ENCODE measurements at regions not wholly inside any gene's neighbourhood (a gene's known extent, or its start where the extent isn't known, plus 50 kb on each side); places are given as distances from the start of the nearest gene placed in this dataset.

DNA sequence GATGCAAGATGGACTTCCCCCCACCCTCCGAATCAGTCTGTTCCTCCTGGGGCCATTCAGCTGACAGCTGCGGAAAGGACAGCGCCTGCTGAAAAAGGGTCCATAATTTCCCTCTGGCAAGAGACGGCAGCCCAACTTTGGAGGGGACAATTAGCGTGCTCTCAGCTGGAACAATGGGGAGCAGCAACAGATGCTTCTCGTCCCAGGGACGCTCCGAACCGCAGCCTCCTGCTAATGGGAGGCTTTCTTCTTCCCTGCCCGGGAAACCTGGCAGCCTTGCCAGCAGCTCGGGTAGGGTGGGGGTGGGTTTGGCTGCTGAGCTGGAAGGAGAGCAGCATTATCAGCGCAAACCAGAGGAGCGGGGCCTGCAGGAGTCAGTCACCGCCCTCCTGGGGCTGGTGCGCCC lies 500.0 kb upstream of the SALL1 start:
- no peak for DNase-seq
- H3K27ac Mint-ChIP-seq (ENCODE audit: unreplicated experiment), result no peak overlapping the region
- no TSS peak for BruUV-seq (replicated peaks)
- intact Hi-C loops (cut with micrococcal nuclease; ENCODE audit: unreplicated experiment), result no loop called here
- no peaks in the 10 kb centered on the region for H3K9me3 Mint-ChIP-seq (ENCODE audit: low read depth, unreplicated experiment)
- H3K4me3 Mint-ChIP-seq (ENCODE audit: low read depth, unreplicated experiment), result no peak overlapping the region
- TF ChIP-seq, protein P1, sequence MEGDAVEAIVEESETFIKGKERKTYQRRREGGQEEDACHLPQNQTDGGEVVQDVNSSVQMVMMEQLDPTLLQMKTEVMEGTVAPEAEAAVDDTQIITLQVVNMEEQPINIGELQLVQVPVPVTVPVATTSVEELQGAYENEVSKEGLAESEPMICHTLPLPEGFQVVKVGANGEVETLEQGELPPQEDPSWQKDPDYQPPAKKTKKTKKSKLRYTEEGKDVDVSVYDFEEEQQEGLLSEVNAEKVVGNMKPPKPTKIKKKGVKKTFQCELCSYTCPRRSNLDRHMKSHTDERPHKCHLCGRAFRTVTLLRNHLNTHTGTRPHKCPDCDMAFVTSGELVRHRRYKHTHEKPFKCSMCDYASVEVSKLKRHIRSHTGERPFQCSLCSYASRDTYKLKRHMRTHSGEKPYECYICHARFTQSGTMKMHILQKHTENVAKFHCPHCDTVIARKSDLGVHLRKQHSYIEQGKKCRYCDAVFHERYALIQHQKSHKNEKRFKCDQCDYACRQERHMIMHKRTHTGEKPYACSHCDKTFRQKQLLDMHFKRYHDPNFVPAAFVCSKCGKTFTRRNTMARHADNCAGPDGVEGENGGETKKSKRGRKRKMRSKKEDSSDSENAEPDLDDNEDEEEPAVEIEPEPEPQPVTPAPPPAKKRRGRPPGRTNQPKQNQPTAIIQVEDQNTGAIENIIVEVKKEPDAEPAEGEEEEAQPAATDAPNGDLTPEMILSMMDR (IDR thresholded peaks at IDR 0.05; ENCODE audit: unreplicated experiment), result no peak
- H3K36me3 Mint-ChIP-seq (ENCODE audit: insufficient read depth, unreplicated experiment), result no peaks in the 10 kb centered on the region
- CTCF ChIA-PET, result no interaction called here
- peaks cover 77% of the 10 kb centered on the region for H3K27me3 Mint-ChIP-seq (ENCODE audit: unreplicated experiment)
- no peaks in the 10 kb centered on the region for H3K4me1 Mint-ChIP-seq (ENCODE audit: low read depth, unreplicated experiment)

DNA sequence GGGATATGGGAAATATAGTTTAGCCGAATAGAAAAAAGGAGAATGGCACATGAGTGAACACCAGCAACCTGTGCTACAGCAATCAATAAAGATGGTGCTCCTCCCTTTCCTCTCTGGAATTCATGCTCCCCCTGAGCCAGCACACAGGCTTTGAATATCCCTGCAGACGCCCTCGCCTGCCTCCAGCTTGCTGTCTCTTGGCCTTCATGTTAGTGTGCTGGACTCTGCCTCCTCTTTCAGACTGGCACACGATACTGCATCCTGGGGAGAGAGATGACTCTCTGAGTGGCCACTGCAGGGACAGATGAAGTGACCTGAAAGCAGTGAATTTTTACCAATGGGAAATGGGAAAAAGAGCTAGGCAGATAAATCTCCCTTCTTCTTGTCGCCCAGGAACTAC lies 498.6 kb upstream of the SALL1 start:
- intact Hi-C loops (cut with micrococcal nuclease; ENCODE audit: unreplicated experiment), result no loop called here
- H3K27me3 Mint-ChIP-seq (ENCODE audit: unreplicated experiment), result peaks cover 72% of the 10 kb centered on the region
- TF ChIP-seq, protein P1 (IDR thresholded peaks at IDR 0.05; ENCODE audit: unreplicated experiment), result no peak
- H3K4me3 Mint-ChIP-seq (ENCODE audit: low read depth, unreplicated experiment), result no peak overlapping the region
- no peaks in the 10 kb centered on the region for H3K9me3 Mint-ChIP-seq (ENCODE audit: low read depth, unreplicated experiment)
- H3K36me3 Mint-ChIP-seq (ENCODE audit: insufficient read depth, unreplicated experiment), result no peaks in the 10 kb centered on the region
- no peak overlapping the region for H3K27ac Mint-ChIP-seq (ENCODE audit: unreplicated experiment)
- CTCF ChIA-PET, result no interaction called here
- BruUV-seq (replicated peaks), result no TSS peak
- no peak for DNase-seq
- no peaks in the 10 kb centered on the region for H3K4me1 Mint-ChIP-seq (ENCODE audit: low read depth, unreplicated experiment)

DNA sequence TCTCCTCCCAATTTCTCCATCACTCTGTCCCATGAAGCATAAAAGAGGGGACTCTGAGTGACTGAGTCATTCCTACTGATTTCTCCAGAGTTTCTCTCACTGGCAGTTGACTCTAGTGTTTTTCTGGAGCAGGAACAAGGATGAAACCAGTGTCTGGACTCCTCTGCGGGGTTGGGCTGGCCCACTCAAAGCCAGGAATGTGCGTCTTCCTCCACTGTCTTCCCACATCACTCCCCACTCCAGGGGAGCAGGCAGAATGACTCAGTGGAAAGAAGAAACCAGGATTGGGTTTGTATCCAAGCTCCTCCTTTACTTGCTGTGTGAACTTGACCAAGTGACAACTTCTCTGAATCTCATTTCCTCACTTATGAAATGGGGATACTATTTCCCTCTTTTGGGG lies 497.5 kb upstream of the SALL1 start:
- H3K4me3 Mint-ChIP-seq (ENCODE audit: low read depth, unreplicated experiment), result no peak overlapping the region
- peaks cover 71% of the 10 kb centered on the region for H3K27me3 Mint-ChIP-seq (ENCODE audit: unreplicated experiment)
- TF ChIP-seq, protein P1 (IDR thresholded peaks at IDR 0.05; ENCODE audit: unreplicated experiment), result no peak
- no TSS peak for BruUV-seq (replicated peaks)
- H3K4me1 Mint-ChIP-seq (ENCODE audit: low read depth, unreplicated experiment), result no peaks in the 10 kb centered on the region
- no peak overlapping the region for H3K27ac Mint-ChIP-seq (ENCODE audit: unreplicated experiment)
- H3K36me3 Mint-ChIP-seq (ENCODE audit: insufficient read depth, unreplicated experiment), result no peaks in the 10 kb centered on the region
- no peaks in the 10 kb centered on the region for H3K9me3 Mint-ChIP-seq (ENCODE audit: low read depth, unreplicated experiment)
- intact Hi-C loops (cut with micrococcal nuclease; ENCODE audit: unreplicated experiment), result no loop called here
- DNase-seq, result no peak
- CTCF ChIA-PET, result no interaction called here

DNA sequence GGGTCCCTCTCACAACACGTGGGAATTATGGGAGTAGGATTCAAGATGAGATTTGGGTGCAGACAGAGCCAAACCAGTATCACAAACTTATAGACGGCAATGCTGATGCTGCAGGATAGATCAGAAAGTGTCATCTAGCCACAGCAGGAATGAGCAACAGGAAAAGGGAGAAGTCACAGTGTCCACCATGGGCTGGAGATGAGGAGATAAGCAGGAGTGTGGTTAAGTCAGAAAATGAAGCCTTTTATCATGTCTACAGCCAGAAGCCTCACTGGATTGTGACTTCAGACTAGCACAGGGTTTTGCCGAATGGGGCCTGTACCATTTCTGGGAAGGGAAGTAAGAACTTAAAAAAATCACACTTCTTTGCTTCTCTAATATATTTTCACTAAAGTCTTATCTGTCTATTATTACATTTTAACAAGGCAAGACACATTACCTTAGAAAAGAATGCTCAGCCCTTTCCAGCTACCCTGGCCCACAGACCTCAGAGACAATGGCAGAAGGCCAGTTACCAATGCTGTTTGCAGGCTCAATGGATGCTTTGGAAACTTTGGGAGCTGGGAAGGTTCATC lies 490.2 kb upstream of the SALL1 start:
- H3K27me3 Mint-ChIP-seq (ENCODE audit: unreplicated experiment), result peaks cover 68% of the 10 kb centered on the region
- no peaks in the 10 kb centered on the region for H3K36me3 Mint-ChIP-seq (ENCODE audit: insufficient read depth, unreplicated experiment)
- CTCF ChIA-PET, result no interaction called here
- no peaks in the 10 kb centered on the region for H3K4me1 Mint-ChIP-seq (ENCODE audit: low read depth, unreplicated experiment)
- no peaks in the 10 kb centered on the region for H3K9me3 Mint-ChIP-seq (ENCODE audit: low read depth, unreplicated experiment)
- no peak for DNase-seq
- no TSS peak for BruUV-seq (replicated peaks)
- H3K4me3 Mint-ChIP-seq (ENCODE audit: low read depth, unreplicated experiment), result no peak overlapping the region
- TF ChIP-seq, protein P1 (IDR thresholded peaks at IDR 0.05; ENCODE audit: unreplicated experiment), result no peak
- no peak overlapping the region for H3K27ac Mint-ChIP-seq (ENCODE audit: unreplicated experiment)
- intact Hi-C loops (cut with micrococcal nuclease; ENCODE audit: unreplicated experiment), result no loop called here

Data from Calu3 (cell line).